Neural progenitor cell (in vitro differentiated cells): ENCODE measurements at regions not wholly inside any gene's neighbourhood (a gene's known extent, or its start where the extent isn't known, plus 50 kb on each side); places are given as distances from the start of the nearest gene placed in this dataset.
"Not testable (repeated sequence)": the region's sequence is repeated elsewhere in the genome, so short reads cannot be mapped to it uniquely, and the experiment has no call there.

Source experiments
- DNase-seq: peaks from one replicate; pipeline ENCODE4 v3.0.0-alpha.2; 2016; ENCODE audit warnings: low spot score
- H2AFZ ChIP-seq: fragments of 200-600 bp; sonication (generic); replicated peaks from 2 replicates; pipeline ENCODE4 v1.6.1; 2016; ENCODE audit warnings: antibody characterized with exemption
- H3F3A ChIP-seq: fragments of 200-600 bp; sonication (generic); 2 replicates; pipeline ENCODE4 v1.6.1; 2016; ENCODE audit warnings: antibody characterized with exemption, low read depth
- H3K27ac ChIP-seq: fragments of 200-600 bp; sonication (generic); 2 replicates; pipeline ENCODE4 v1.5.1; 2016; ENCODE audit warnings: mild to moderate bottlenecking
- H3K27me3 ChIP-seq: fragments of 200-600 bp; sonication (generic); 2 replicates; pipeline ENCODE4 v1.6.1; 2016; ENCODE audit warnings: mild to moderate bottlenecking, moderate library complexity
- H3K36me3 ChIP-seq: fragments of 200-600 bp; sonication (generic); 2 replicates; pipeline ENCODE4 v1.5.1; 2016
- H3K4me1 ChIP-seq: fragments of 200-600 bp; sonication (generic); 2 replicates; pipeline ENCODE4 v1.6.1; 2016; ENCODE audit warnings: mixed run types
- H3K4me2 ChIP-seq: fragments of 200-600 bp; sonication (generic); 2 replicates; pipeline ENCODE4 v1.6.1; 2016
- H3K4me3 ChIP-seq: fragments of 200-600 bp; sonication (generic); 2 replicates; pipeline ENCODE4 v1.5.1; 2016
- H3K79me2 ChIP-seq: fragments of 200-600 bp; sonication (generic); 2 replicates; pipeline ENCODE4 v1.6.1; 2016; ENCODE audit warnings: low read depth
- H3K9ac ChIP-seq: fragments of 200-600 bp; sonication (generic); 2 replicates; pipeline ENCODE4 v1.6.1; 2016
- H3K9me3 ChIP-seq: fragments of 200-600 bp; sonication (generic); 2 replicates; pipeline ENCODE4 v1.5.1; 2016; ENCODE audit warnings: low read depth
- H4K20me1 ChIP-seq: fragments of 200-600 bp; sonication (generic); 2 replicates; pipeline ENCODE4 v1.6.1; 2016; ENCODE audit warnings: low read depth
- H3K27ac Mint-ChIP-seq: 3 replicates; pipeline ENCODE4 v1.8.0; 2021; ENCODE audit warnings: mixed read lengths
- H3K27me3 Mint-ChIP-seq: 2 replicates; pipeline ENCODE4 v1.8.0; 2022; ENCODE audit warnings: low read depth, mild to moderate bottlenecking, inconsistent platforms, moderate library complexity, mixed read lengths; ENCODE audit not compliant: insufficient read depth
- H3K36me3 Mint-ChIP-seq: 3 replicates; pipeline ENCODE4 v1.8.0; 2021; ENCODE audit warnings: mixed read lengths
- H3K4me1 Mint-ChIP-seq: 3 replicates; pipeline ENCODE4 v1.8.0; 2021; ENCODE audit warnings: mixed read lengths
- H3K4me3 Mint-ChIP-seq: 3 replicates; pipeline ENCODE4 v1.8.0; 2021; ENCODE audit warnings: mild to moderate bottlenecking, moderate library complexity, mixed read lengths
- H3K9me3 Mint-ChIP-seq: 3 replicates; pipeline ENCODE4 v1.8.0; 2020; ENCODE audit warnings: mixed read lengths
- CTCF ChIP-seq: fragments of 200-600 bp; sonication (generic); IDR thresholded peaks from 2 replicates; pipeline ENCODE4 v1.5.1; 2017; ENCODE audit warnings: antibody characterized with exemption, mild to moderate bottlenecking
- EZH2 ChIP-seq: fragments of 200-600 bp; sonication (generic); IDR thresholded peaks from 2 replicates; pipeline ENCODE4 v1.6.1; 2017; ENCODE audit warnings: antibody characterized with exemption, mild to moderate bottlenecking, moderate library complexity
- EZH2phosphoT487 ChIP-seq: fragments of 200-600 bp; sonication (generic); IDR thresholded peaks from 2 replicates; pipeline ENCODE4 v1.6.1; 2017; ENCODE audit warnings: antibody characterized with exemption

- no peak overlapping the region for H3K27ac ChIP-seq
- peaks cover 13% of the 10 kb centered on the region for H3K27me3 Mint-ChIP-seq
Measured at GRCh38 chr20:22523128-22523498, 61.3 kb downstream of the FOXA2 start.

GRCh38 chr20:22522701-22523100, 61.7 kb downstream of the FOXA2 start:
- no peak overlapping the region for H3K4me2 ChIP-seq
- no peak overlapping the region for H3K27ac ChIP-seq
- no peaks in the 10 kb centered on the region for H3K4me1 Mint-ChIP-seq
- H3K27me3 ChIP-seq: no peaks in the 10 kb centered on the region
- no peaks in the 10 kb centered on the region for H3K4me1 ChIP-seq
- no peak overlapping the region for H3K9ac ChIP-seq
- H4K20me1 ChIP-seq: no peaks in the 10 kb centered on the region
- H3K36me3 Mint-ChIP-seq: no peaks in the 10 kb centered on the region
- no peaks in the 10 kb centered on the region for H3K79me2 ChIP-seq
- peaks cover 13% of the 10 kb centered on the region for H3K27me3 Mint-ChIP-seq
- no peak for DNase-seq
- no peak overlapping the region for H3K4me3 Mint-ChIP-seq
- TF ChIP-seq EZH2phosphoT487 (no peak), CTCF (no peak)
- no peaks in the 10 kb centered on the region for H3K36me3 ChIP-seq
- H3K4me3 ChIP-seq: no peak overlapping the region
- no peak overlapping the region for H3K27ac Mint-ChIP-seq
- no peaks in the 10 kb centered on the region for H3K9me3 ChIP-seq
- H3F3A ChIP-seq: no peaks in the 10 kb centered on the region
- no peak overlapping the region for H2AFZ ChIP-seq
- H3K9me3 Mint-ChIP-seq: no peaks in the 10 kb centered on the region

More at GRCh38 chr20:22523128-22523498, 61.3 kb downstream of the FOXA2 start:
- H3K4me2 ChIP-seq: no peak overlapping the region
- no peaks in the 10 kb centered on the region for H4K20me1 ChIP-seq
- no peak overlapping the region for H2AFZ ChIP-seq
- H3K4me3 ChIP-seq: no peak overlapping the region
- Mint-ChIP-seq H3K4me1 (no peaks in the 10 kb centered on the region), H3K9me3 (no peaks in the 10 kb centered on the region), H3K27ac (no peak overlapping the region), H3K36me3 (no peaks in the 10 kb centered on the region), H3K4me3 (no peak overlapping the region)
- H3K9me3 ChIP-seq: no peaks in the 10 kb centered on the region
- no peaks in the 10 kb centered on the region for H3K4me1 ChIP-seq
- no peaks in the 10 kb centered on the region for H3K27me3 ChIP-seq
- TF ChIP-seq CTCF (no peak), EZH2 (no peak), EZH2phosphoT487 (no peak)
- no peaks in the 10 kb centered on the region for H3F3A ChIP-seq
- no peaks in the 10 kb centered on the region for H3K79me2 ChIP-seq
- H3K36me3 ChIP-seq: no peaks in the 10 kb centered on the region
- H3K9ac ChIP-seq: no peak overlapping the region
- no peak for DNase-seq

- not testable (repeated sequence) for H3K27ac ChIP-seq, DNase-seq, H3K4me1 Mint-ChIP-seq, H3K9ac ChIP-seq, H3K27ac Mint-ChIP-seq, H3K36me3 ChIP-seq, H3F3A ChIP-seq, H3K4me3 ChIP-seq, H3K79me2 ChIP-seq, H3K4me3 Mint-ChIP-seq, H4K20me1 ChIP-seq, H3K36me3 Mint-ChIP-seq, H3K9me3 Mint-ChIP-seq, H3K27me3 ChIP-seq, H3K4me2 ChIP-seq, H3K4me1 ChIP-seq, H2AFZ ChIP-seq, H3K9me3 ChIP-seq
- peaks cover 13% of the 10 kb centered on the region for H3K27me3 Mint-ChIP-seq
Measured at GRCh38 chr20:22521940-22522339, 62.4 kb downstream of the FOXA2 start.

GRCh38 chr20:22520381-22520780, 64.0 kb downstream of the FOXA2 start:
- Histone ChIP-seq H2AFZ (no peak overlapping the region), H3K27me3 (no peaks in the 10 kb centered on the region), H3K4me2 (no peak overlapping the region), H4K20me1 (no peaks in the 10 kb centered on the region), H3K79me2 (no peaks in the 10 kb centered on the region), H3K4me1 (no peaks in the 10 kb centered on the region), H3K9ac (no peak overlapping the region), H3K9me3 (no peaks in the 10 kb centered on the region), H3K4me3 (no peak overlapping the region), H3F3A (no peaks in the 10 kb centered on the region), H3K27ac (no peak overlapping the region), H3K36me3 (no peaks in the 10 kb centered on the region)
- peaks cover 13% of the 10 kb centered on the region for H3K27me3 Mint-ChIP-seq
- no peak overlapping the region for H3K4me3 Mint-ChIP-seq
- no peaks in the 10 kb centered on the region for H3K9me3 Mint-ChIP-seq
- H3K36me3 Mint-ChIP-seq: no peaks in the 10 kb centered on the region
- TF ChIP-seq CTCF: no peak
- no peak for TF ChIP-seq EZH2
- no peak for TF ChIP-seq EZH2phosphoT487
- DNase-seq: no peak
- H3K27ac Mint-ChIP-seq: no peak overlapping the region
- no peaks in the 10 kb centered on the region for H3K4me1 Mint-ChIP-seq
